Left colon (tissue), 2 donors: ENCODE measurements at regions not wholly inside any gene's neighbourhood (a gene's known extent, or its start where the extent isn't known, plus 50 kb on each side); places are given as distances from the start of the nearest gene placed in this dataset.
"Not testable (repeated sequence)": the region's sequence is repeated elsewhere in the genome, so short reads cannot be mapped to it uniquely, and the experiment has no call there.

Experiments
- ATAC-seq: fragments of 200-7000 bp; cut with Tn5 transposase; one replicate; pipeline ENCODE4 v1.9.1; 2020; ENCODE audit warnings: mild to moderate bottlenecking, moderate library complexity
- DNase-seq, 2 donors: peaks; one replicate each; pipeline ENCODE4 v3.0.0-alpha.2; 2020
- intact Hi-C, 2 donors: fragments of 100-400 bp; cut with DNase I in 1 of 2; cut with micrococcal nuclease in 1 of 2; formaldehyde crosslinking; loops; one replicate each; pipeline versions ENCODE4 v1.11.2 to v1.14.0; 2022; cut with DNase I, micrococcal nuclease
- donor health status: DM: no; HTN: no; CAD: no.
- donor health status: DM: yes; HTN: yes; CAD: no.

DNA sequence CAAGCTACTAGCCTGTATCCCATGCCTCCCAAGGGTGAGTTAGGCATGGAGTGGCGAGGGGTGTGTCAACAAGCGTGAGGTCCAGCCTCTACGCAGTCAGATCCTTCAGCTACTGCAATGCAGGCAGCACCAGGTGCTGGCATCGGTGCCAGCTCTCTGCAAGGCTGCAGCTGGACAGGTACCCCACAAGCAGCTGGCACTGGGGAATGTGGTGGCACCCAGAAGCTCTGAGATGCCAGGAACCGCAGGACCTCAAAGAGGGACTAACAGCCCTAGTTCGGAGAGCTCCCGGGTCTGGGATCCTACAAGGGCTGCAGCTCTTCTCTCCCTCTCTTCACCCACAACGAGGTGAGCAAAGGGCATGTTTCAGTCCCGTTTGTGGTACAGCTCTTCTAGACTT, 974.5 kb downstream of the LTN1 start:
- intact Hi-C loops, result no loop called here
- ATAC-seq (no peak), DNase-seq (no peak)

DNA sequence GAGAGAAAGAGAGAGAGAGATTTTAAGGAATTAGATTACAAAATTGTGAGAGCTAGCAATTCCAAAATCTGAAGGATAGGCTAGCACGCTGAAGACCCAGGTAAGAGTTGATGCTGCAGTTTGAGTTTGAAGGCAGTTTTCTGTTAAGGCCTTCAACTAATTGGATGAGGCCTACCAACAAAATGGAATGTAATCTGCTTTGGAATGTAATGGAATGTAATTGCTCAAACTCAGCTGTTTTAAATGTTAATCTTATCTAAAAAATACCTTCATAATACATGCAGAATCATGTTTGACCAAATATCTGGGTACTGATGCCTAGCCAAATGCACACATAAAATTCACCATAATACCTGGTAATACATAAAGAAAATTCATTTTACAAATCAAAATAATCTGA, 976.1 kb downstream of the LTN1 start:
- ATAC-seq (no peak), DNase-seq (no peak)
- intact Hi-C loops, result no loop called here

DNA sequence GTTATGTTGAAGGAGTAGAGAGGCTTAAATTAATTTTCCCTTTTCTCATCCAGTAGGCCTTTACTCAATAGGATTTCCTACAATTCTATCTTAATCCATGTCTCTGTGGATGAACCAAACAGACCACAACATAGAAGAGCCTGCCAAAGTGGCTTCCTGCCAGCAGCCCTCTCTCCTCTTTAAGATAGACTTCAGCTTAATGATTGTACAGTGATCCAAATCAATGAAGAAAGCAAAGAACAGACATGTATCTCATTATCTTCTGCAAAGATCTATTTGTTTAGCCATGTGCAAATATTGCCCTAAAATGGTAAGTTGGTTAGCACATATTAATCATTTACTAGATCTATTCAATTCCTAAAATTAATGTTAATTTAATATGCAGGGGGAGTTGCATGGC, 979.6 kb downstream of the LTN1 start:
- intact Hi-C loops, ATAC-seq, DNase-seq: not testable (repeated sequence)

DNA sequence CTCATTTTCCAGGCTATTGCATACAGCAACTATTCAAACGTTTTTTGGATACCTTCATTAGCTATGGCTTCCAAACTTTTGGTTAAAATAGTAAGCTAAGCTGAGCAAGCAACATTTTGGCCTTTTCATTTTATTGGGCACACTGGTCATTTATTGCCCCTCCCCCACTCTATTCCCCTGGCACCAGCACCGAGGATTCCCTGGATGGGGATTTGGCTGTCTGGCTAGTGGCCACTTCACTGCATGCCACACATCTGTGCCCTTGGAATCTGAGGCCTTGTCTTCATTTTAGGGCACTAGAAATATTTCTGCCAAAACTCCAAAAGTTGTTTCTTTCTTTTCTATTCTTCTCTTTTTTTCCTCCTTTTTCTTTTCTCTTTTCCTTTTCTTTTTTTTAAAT, 980.7 kb downstream of the LTN1 start:
- ATAC-seq, intact Hi-C loops, DNase-seq: not testable (repeated sequence)

DNA sequence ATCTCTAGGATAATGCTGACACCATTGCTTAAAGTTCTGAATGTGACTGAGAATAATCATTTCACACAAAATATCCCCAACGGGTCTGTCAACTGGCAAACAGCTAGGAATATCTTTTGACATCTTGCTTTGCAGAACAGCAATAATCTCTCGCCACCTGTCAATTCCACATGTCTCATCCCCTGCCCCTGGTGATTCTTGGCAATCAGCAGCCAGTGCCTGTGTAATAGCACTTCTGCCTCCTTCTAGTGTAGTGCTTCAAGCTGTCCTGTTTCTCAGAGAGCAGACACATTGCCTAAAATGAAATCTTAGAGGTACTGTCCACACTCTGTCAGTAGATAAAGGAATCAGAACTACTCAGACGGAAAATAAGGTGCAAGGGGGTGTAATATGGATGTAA, 984.4 kb downstream of the LTN1 start:
- DNase-seq, ATAC-seq, intact Hi-C loops: not testable (repeated sequence)

DNA sequence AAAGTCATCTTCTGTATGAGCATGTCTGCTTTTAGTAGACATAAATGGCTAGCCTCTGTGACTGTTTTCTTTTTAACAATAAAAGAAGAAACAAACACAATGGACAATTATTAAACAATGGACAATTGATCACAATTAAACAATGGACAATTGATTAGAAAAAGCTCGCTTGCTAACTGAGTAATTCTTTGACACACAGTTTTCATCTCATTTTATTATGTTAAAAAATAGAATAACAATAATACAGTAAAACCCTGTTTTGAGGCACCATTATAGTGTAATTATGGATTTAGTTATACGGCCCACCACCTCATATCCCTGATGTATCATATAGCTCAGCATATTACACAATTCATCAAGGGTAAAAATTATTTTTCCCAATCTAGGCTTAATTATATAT, 989.0 kb downstream of the LTN1 start:
- DNase-seq, intact Hi-C loops, ATAC-seq: not testable (repeated sequence)

DNA sequence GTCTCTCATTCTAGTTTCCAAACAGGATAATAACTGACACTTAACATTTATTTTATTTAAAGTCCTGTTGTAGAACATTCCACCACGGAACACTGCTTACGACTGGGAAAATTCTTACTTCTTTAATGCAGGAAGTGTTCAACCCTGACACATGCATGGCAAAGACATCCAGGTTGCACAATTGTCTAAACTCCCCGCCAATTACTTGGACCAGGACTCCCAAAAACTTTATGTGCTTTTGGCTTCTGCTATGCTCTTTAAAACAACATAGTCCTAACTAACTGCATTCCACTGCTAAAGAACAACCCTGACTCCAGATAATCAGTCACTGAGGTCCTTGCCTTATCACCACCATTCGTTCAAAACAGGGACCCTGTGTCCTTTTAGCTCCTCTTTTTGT, 995.8 kb downstream of the LTN1 start:
- intact Hi-C loops, ATAC-seq, DNase-seq: not testable (repeated sequence)

DNA sequence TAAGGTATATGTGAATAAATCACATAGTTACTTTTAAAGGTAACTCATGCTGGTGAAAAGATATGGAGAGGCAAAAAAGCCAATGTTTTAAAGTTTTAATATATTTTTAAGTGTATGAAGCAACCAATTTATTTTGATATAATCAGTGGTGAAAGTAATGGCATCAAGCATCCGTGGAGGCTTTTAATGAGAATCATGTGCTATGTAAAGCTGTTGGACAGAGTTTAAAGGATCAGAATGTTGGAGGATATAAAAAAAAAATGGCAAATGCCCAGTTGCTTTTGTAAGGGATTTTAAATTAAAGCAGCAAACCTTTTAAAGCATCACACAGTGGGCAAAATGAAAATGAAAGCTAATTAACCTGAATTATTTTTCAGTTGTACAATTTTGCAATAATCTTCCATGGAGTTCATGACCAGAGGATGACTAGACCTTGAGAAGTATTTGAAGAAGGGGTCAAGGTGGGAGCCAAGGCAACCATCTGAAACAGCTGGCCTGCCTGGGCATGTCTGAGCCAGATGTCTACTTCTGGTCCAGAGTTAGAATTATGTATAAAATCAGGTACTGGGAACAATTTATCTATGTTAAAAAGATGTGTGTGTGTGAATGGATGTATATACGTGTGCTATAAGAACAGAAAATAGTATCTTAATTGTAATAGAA, 1007.9 kb downstream of the LTN1 start:
- intact Hi-C loops, DNase-seq, ATAC-seq: not testable (repeated sequence)

DNA sequence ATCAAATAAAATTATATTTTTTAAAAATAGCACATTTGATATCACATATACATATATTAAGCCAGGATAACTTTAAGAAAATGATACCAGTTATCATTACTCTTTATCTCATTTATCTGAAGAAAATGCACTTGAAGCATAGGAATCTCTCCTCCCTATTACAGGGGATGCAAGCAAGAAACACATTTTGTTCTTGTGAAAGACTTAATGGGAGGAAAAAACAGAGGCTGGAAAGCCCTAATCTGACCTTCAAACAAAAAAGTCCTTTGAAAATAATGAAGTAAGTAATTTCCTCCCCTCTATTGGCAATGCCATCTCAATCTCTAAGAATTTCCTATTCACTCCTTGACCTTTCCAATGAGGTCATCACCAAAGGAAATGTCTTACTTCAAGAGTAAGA, 1012.6 kb upstream of the ADAMTS5 start:
- DNase-seq, intact Hi-C loops, ATAC-seq: not testable (repeated sequence)

DNA sequence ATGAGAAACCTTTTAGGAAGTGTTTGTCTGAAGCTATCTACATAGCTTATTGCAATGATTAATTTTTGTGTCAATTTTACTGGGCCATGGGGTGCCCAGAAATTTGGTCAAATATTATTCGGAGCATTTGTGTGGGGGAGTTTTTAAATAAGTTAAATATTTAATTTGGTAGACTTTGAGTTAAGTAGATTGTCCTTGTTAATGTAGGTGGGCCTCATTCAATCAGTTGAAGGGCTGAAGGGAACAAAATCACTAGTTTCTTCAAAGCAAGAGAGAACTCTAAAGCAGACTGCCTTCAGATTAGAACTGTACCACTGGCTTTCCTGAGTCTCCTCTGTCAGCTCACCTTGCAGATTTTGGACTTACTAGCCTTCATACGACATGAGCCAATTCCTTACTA, 1008.6 kb upstream of the ADAMTS5 start:
- intact Hi-C loops, result no loop called here
- no peak for ATAC-seq
- no peak for DNase-seq

DNA sequence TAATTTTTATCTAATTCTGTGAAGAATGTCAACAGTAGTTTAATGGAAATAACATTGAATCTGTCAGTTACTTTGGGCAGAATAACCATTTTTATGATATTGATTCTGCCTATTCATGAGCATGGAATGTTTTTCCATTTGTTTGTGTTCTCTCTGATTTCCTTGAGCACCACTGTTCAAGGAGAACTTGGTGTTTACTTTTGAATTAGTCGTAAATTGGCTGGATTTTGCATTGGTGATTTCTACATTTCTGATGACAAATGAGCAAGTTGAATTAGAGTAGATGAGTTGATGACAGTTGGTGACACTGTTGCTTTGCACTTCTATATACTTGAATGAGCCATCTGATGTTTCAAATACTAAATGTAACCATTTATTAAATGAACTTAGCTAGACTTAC, 1007.3 kb upstream of the ADAMTS5 start:
- intact Hi-C loops, ATAC-seq, DNase-seq: not testable (repeated sequence)

DNA sequence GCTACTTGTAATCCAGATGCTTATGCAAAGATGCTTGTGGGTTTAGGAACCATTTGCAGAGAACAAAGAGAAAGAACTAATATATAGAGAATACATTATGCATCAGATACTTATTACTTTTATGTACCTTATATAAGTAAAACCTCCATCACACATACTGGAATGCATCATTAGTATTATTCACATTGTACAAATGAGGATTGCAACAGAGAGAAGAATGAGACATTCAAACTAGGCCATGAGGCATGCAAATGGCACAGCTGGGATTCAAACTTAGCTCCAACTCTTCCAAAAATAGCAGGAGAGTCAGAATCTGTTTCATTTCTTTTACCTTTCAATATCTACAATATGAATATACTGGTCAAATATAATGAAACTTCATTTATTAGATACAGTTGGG, 1001.4 kb upstream of the ADAMTS5 start:
- ATAC-seq, intact Hi-C loops, DNase-seq: not testable (repeated sequence)

DNA sequence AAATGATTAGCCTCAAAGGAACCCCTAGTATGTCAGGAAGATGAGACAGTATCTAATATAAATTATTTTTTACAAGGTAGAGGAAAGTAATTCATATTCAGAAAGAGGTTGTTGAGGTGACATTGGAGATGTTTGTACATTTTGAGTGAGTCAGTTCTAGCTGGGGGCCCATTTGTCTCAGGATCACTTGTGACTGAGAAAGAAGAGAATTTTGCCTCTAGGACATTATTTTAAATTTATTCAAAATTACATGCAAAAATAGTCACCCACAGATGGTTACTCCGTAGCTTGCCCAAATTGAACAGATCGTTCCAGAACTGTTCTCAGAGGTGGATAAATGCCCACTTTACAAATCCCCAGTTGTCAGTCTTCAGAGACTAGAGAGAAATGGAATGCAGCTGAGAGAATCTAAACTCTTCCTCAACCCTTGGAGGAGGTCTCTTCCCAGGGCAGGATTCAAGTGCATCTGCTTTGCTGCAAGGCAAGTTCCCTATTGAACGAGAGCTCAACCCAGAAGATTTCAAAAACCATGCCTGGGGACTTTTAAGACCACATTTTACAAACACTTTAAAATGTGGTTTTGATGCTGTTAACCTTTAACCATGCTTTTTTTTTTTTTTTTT, 987.8 kb upstream of the ADAMTS5 start:
- no peak for DNase-seq
- intact Hi-C loops, result no loop called here
- no peak for ATAC-seq

DNA sequence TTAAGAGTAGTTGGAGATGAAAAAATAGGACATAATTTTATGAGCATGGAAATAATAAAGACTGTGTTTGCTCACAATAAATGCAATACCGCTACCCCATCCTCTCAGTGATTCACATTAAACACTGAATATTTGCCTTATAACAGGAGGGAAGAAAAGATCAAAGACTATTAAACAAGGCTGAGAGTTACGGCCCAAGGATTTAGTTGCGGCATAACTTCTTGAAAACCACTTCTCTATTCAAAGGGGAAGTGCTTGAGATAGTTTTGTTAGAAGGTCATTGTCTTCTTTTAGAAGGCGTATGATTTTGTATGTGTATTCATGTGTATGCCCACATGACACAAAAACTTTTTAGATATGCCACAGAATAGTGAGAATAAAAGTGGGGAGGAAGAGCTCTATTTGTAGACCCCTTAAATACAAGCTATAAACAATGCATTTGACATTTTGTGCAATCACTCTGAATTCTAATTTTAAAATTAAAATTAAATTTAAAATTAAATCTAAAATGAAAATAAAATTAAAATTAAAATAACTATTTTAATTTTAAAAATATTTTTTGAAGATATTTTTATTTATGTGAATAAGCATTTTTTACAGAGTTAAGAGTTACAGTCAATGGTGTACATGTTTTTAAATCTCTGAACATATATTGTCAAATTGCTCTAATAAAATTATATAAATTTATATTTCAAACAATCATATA, 986.6 kb upstream of the ADAMTS5 start:
- no peak for ATAC-seq
- intact Hi-C loops, result no loop called here
- no peak for DNase-seq

DNA sequence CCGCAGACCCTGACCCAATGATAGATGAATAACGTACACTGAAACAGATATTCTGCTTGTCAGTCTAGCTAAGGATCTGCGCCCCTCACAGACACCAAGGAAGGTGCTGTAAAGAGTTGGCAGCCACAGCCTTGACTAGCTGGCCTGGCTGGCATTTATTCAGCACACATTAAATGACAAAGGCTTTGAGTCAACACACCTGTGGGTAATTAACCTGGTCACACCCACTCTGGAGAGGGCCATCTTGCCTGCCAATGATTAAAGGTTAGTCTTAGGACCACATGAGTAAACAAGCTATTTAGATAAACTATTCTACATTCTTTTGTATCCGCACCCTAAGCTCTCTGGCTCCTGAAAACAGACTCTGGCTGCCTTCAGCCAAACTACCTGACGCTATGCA, 982.2 kb upstream of the ADAMTS5 start:
- DNase-seq, intact Hi-C loops: not testable (repeated sequence)

DNA sequence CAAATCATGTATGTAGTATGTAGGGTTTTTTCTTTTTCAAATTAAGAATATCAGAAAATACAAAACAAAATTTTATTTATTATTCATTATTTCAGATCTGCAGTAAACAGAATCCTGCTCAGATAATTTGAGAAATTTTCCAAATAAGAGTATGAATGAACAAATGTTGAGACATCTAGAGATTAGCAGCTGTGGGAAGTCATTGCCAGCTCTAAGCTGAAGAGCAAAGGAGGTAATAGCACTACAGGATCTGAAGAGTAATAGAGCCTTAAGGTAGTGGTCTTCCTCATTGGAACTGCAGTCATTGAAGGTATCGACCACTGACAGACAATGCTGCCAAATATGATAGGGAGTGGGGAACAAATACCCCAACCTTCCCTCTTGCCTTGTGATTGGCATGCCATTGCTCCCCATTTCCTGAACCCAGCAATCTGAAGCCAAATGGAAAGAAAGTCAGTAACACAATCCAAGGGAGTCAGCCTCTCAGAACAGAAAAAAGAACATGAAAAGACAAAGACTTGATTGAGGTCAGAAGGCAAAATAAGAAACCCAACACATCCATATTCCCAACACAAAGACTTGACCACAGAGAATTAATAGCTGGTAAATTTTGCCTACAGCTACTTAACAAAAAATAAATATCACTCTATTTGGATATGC, 963.4 kb upstream of the ADAMTS5 start:
- ATAC-seq, result not testable (repeated sequence)

More for the DNA sequence above, 982.2 kb upstream of the ADAMTS5 start:
- not testable (repeated sequence) for ATAC-seq

DNA sequence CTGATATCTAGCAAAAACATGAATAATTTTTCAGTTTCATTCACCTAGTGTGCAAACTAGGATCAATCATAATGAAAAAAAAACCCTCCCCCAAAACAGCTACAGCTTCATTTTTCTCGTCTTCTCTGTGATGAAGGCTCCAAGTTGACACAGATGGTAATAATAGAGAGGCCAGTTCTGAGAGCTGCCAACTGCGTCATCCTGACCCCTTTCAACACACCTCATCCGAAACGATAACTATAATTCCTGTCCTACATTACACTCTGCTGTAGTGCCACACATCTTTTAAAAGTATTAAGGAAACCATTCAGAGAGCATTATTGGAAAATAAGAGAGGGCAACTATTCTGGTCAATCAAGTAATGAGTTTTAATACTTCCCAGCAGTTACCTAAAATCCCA, 962.3 kb upstream of the ADAMTS5 start:
- ATAC-seq, intact Hi-C loops, DNase-seq: not testable (repeated sequence)

More for the DNA sequence above, 963.4 kb upstream of the ADAMTS5 start:
- DNase-seq, intact Hi-C loops: not testable (repeated sequence)

DNA sequence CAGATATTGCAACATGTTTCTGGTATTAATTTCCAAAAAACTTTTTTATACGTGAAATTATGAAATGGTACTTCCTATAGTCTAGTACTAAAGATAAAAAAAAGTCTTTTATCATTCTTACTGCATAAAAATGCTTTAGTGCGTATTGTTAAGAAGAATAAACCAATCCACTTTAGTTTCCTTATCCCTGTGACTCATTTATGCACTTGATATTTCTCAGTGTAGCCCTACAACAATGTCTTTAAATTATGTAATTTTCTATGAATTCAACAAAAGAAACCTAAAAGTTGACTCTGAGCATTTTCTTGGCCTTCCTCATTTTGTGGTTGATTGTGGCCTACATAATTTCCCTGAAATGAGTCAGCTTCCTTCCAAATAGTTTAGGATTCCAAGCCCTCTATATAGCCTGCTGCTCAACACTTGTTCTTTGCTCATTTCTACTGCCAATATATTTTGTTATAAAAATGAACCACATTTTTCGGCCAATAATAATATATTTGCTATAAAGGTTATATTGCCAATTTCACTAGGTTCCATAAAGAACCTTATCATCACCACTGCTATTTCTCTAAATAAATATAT, 961.7 kb upstream of the ADAMTS5 start:
- not testable (repeated sequence) for DNase-seq, ATAC-seq

DNA sequence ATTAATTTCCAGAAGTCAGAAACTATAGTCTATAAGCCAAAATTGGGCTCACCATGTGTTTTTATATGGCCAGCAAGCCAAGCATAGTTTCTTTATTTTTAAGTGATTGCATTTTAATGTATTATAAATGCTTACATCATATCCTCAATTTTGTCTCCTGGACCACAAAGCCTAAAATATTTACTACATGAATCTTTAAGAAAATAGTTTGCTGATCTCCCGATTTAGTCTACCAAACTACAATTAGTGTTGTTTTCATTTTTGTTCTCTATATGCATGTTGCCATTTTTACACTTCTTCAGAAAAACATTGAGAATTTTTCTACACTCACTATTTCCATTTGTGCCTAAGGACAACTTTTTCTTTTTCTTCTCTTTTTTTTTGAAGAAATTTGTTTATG, 954.5 kb upstream of the ADAMTS5 start:
- intact Hi-C loops, ATAC-seq, DNase-seq: not testable (repeated sequence)

More for the DNA sequence above, 961.7 kb upstream of the ADAMTS5 start:
- intact Hi-C loops, result not testable (repeated sequence)
